Neural progenitor cell (in vitro differentiated cells): ENCODE measurements at regions not wholly inside any gene's neighbourhood (a gene's known extent, or its start where the extent isn't known, plus 50 kb on each side); places are given as distances from the start of the nearest gene placed in this dataset.

Experiments used
- DNase-seq: peaks from one replicate; pipeline ENCODE4 v3.0.0-alpha.2; 2016; ENCODE audit warnings: low spot score
- H2AFZ ChIP-seq: fragments of 200-600 bp; sonication (generic); replicated peaks from 2 replicates; pipeline ENCODE4 v1.6.1; 2016; ENCODE audit warnings: antibody characterized with exemption
- H3F3A ChIP-seq: fragments of 200-600 bp; sonication (generic); 2 replicates; pipeline ENCODE4 v1.6.1; 2016; ENCODE audit warnings: antibody characterized with exemption, low read depth
- H3K27ac ChIP-seq: fragments of 200-600 bp; sonication (generic); 2 replicates; pipeline ENCODE4 v1.5.1; 2016; ENCODE audit warnings: mild to moderate bottlenecking
- H3K27me3 ChIP-seq: fragments of 200-600 bp; sonication (generic); 2 replicates; pipeline ENCODE4 v1.6.1; 2016; ENCODE audit warnings: mild to moderate bottlenecking, moderate library complexity
- H3K36me3 ChIP-seq: fragments of 200-600 bp; sonication (generic); 2 replicates; pipeline ENCODE4 v1.5.1; 2016
- H3K4me1 ChIP-seq: fragments of 200-600 bp; sonication (generic); 2 replicates; pipeline ENCODE4 v1.6.1; 2016; ENCODE audit warnings: mixed run types
- H3K4me2 ChIP-seq: fragments of 200-600 bp; sonication (generic); 2 replicates; pipeline ENCODE4 v1.6.1; 2016
- H3K4me3 ChIP-seq: fragments of 200-600 bp; sonication (generic); 2 replicates; pipeline ENCODE4 v1.5.1; 2016
- H3K79me2 ChIP-seq: fragments of 200-600 bp; sonication (generic); 2 replicates; pipeline ENCODE4 v1.6.1; 2016; ENCODE audit warnings: low read depth
- H3K9ac ChIP-seq: fragments of 200-600 bp; sonication (generic); 2 replicates; pipeline ENCODE4 v1.6.1; 2016
- H3K9me3 ChIP-seq: fragments of 200-600 bp; sonication (generic); 2 replicates; pipeline ENCODE4 v1.5.1; 2016; ENCODE audit warnings: low read depth
- H4K20me1 ChIP-seq: fragments of 200-600 bp; sonication (generic); 2 replicates; pipeline ENCODE4 v1.6.1; 2016; ENCODE audit warnings: low read depth
- H3K27ac Mint-ChIP-seq: 3 replicates; pipeline ENCODE4 v1.8.0; 2021; ENCODE audit warnings: mixed read lengths
- H3K27me3 Mint-ChIP-seq: 2 replicates; pipeline ENCODE4 v1.8.0; 2022; ENCODE audit warnings: low read depth, mild to moderate bottlenecking, inconsistent platforms, moderate library complexity, mixed read lengths; ENCODE audit not compliant: insufficient read depth
- H3K36me3 Mint-ChIP-seq: 3 replicates; pipeline ENCODE4 v1.8.0; 2021; ENCODE audit warnings: mixed read lengths
- H3K4me1 Mint-ChIP-seq: 3 replicates; pipeline ENCODE4 v1.8.0; 2021; ENCODE audit warnings: mixed read lengths
- H3K4me3 Mint-ChIP-seq: 3 replicates; pipeline ENCODE4 v1.8.0; 2021; ENCODE audit warnings: mild to moderate bottlenecking, moderate library complexity, mixed read lengths
- H3K9me3 Mint-ChIP-seq: 3 replicates; pipeline ENCODE4 v1.8.0; 2020; ENCODE audit warnings: mixed read lengths
- EZH2 ChIP-seq: fragments of 200-600 bp; sonication (generic); IDR thresholded peaks from 2 replicates; pipeline ENCODE4 v1.6.1; 2017; ENCODE audit warnings: antibody characterized with exemption, mild to moderate bottlenecking, moderate library complexity
- EZH2phosphoT487 ChIP-seq: fragments of 200-600 bp; sonication (generic); IDR thresholded peaks from 2 replicates; pipeline ENCODE4 v1.6.1; 2017; ENCODE audit warnings: antibody characterized with exemption
- TF ChIP-seq, protein P1 (sequence below): fragments of 200-600 bp; sonication (generic); IDR thresholded peaks from 2 replicates; pipeline ENCODE4 v1.5.1; 2017; ENCODE audit warnings: antibody characterized with exemption, mild to moderate bottlenecking

DNA sequence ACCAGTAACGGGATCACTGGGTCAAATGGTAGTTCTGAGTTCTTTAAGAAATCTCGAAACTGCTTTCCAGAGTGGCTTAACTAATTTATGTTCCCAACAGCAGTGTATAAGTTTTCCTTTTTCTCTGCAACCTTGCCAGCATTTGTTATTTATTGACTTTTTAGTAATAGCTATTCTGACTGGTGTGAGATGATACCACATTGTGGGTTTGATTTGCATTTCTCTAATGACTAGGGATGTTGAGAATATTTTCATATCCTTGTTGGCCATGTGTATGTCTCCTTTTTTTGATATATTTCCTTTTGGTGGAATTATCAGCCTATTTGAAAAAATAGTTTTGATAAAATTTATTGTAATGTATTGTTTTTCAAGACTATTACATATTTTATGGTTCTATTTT is 701.2 kb upstream of the FBXO33 start:
- no peaks in the 10 kb centered on the region for H3K36me3 Mint-ChIP-seq
- no peaks in the 10 kb centered on the region for H3K36me3 ChIP-seq
- no peak overlapping the region for H3K9ac ChIP-seq
- no peaks in the 10 kb centered on the region for H4K20me1 ChIP-seq
- H3K4me1 ChIP-seq: no peaks in the 10 kb centered on the region
- no peak overlapping the region for H3K27ac Mint-ChIP-seq
- H3K9me3 Mint-ChIP-seq: no peaks in the 10 kb centered on the region
- H3K4me3 ChIP-seq: no peak overlapping the region
- H3K27me3 ChIP-seq: no peaks in the 10 kb centered on the region
- no peak overlapping the region for H3K4me3 Mint-ChIP-seq
- H3K27me3 Mint-ChIP-seq: peaks cover 2% of the 10 kb centered on the region
- no peaks in the 10 kb centered on the region for H3K9me3 ChIP-seq
- H3K4me2 ChIP-seq: no peak overlapping the region
- H3K27ac ChIP-seq: no peak overlapping the region
- no peaks in the 10 kb centered on the region for H3K79me2 ChIP-seq
- TF ChIP-seq EZH2: no peak
- no peak for TF ChIP-seq EZH2phosphoT487
- TF ChIP-seq, protein P1, sequence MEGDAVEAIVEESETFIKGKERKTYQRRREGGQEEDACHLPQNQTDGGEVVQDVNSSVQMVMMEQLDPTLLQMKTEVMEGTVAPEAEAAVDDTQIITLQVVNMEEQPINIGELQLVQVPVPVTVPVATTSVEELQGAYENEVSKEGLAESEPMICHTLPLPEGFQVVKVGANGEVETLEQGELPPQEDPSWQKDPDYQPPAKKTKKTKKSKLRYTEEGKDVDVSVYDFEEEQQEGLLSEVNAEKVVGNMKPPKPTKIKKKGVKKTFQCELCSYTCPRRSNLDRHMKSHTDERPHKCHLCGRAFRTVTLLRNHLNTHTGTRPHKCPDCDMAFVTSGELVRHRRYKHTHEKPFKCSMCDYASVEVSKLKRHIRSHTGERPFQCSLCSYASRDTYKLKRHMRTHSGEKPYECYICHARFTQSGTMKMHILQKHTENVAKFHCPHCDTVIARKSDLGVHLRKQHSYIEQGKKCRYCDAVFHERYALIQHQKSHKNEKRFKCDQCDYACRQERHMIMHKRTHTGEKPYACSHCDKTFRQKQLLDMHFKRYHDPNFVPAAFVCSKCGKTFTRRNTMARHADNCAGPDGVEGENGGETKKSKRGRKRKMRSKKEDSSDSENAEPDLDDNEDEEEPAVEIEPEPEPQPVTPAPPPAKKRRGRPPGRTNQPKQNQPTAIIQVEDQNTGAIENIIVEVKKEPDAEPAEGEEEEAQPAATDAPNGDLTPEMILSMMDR: no peak
- H2AFZ ChIP-seq: no peak overlapping the region
- H3F3A ChIP-seq: no peaks in the 10 kb centered on the region
- no peaks in the 10 kb centered on the region for H3K4me1 Mint-ChIP-seq
- DNase-seq: no peak

DNA sequence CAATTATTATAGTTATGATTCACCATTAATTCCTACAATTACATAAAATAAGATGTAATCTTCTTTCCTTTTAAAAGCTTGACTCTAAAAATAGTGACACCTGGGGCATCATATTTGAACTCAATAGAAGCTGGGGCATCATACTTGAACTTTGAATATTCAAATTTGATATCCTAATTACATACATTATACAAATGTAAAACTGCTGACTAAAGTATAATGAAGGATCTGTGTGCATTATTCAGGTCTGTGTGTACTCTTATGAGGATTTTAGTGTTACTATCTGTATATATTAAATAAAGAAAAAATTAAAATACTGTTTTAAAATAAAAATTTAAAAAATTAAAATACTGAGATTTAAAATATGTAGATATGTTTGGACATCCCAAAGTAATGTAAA is 696.9 kb upstream of the FBXO33 start:
- Histone ChIP-seq H3K27me3 (no peaks in the 10 kb centered on the region), H3K27ac (no peak overlapping the region), H3F3A (no peaks in the 10 kb centered on the region), H3K4me2 (no peak overlapping the region), H3K79me2 (no peaks in the 10 kb centered on the region), H3K4me3 (no peak overlapping the region), H2AFZ (no peak overlapping the region), H3K9me3 (no peaks in the 10 kb centered on the region), H3K4me1 (no peaks in the 10 kb centered on the region), H3K36me3 (no peaks in the 10 kb centered on the region), H4K20me1 (no peaks in the 10 kb centered on the region), H3K9ac (no peak overlapping the region)
- no peak overlapping the region for H3K4me3 Mint-ChIP-seq
- TF ChIP-seq, protein P1: no peak
- no peak for TF ChIP-seq EZH2
- no peak for TF ChIP-seq EZH2phosphoT487
- no peak overlapping the region for H3K27ac Mint-ChIP-seq
- no peak for DNase-seq
- H3K4me1 Mint-ChIP-seq: peaks cover 5% of the 10 kb centered on the region
- no peaks in the 10 kb centered on the region for H3K27me3 Mint-ChIP-seq
- H3K9me3 Mint-ChIP-seq: no peaks in the 10 kb centered on the region
- no peaks in the 10 kb centered on the region for H3K36me3 Mint-ChIP-seq

DNA sequence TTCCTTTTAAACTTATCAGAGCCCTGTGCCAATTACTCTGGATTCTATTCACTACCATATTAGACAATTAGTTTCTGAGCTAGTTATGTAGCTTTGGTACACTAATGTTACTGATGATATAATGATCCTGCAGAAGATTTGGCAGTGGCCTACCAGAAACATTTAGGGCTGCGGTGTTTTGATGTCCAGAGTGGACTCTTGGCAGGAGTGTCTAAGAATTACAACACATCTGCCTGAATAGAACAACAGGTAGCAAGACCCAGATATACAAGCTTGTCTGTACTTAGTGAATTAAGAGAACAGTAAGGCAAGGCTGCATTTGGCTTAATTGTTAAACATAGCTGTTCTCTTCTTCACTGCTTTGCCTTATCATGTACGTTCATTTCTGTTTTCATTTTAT is 691.6 kb upstream of the FBXO33 start:
- Histone ChIP-seq H3K9ac (no peak overlapping the region), H2AFZ (no peak overlapping the region), H3F3A (no peaks in the 10 kb centered on the region), H3K79me2 (no peaks in the 10 kb centered on the region), H3K4me2 (no peak overlapping the region), H3K4me3 (no peak overlapping the region), H3K27me3 (no peaks in the 10 kb centered on the region), H4K20me1 (no peaks in the 10 kb centered on the region), H3K27ac (no peak overlapping the region), H3K9me3 (no peaks in the 10 kb centered on the region), H3K4me1 (peaks cover 3% of the 10 kb centered on the region), H3K36me3 (no peaks in the 10 kb centered on the region)
- no peak overlapping the region for H3K4me3 Mint-ChIP-seq
- no peak for DNase-seq
- TF ChIP-seq, protein P1: no peak
- TF ChIP-seq EZH2: no peak
- no peak for TF ChIP-seq EZH2phosphoT487
- H3K4me1 Mint-ChIP-seq: peaks cover 30% of the 10 kb centered on the region
- peaks cover 2% of the 10 kb centered on the region for H3K9me3 Mint-ChIP-seq
- H3K27ac Mint-ChIP-seq: no peak overlapping the region
- no peaks in the 10 kb centered on the region for H3K27me3 Mint-ChIP-seq
- no peaks in the 10 kb centered on the region for H3K36me3 Mint-ChIP-seq
